ENCODE measurements at regions not wholly inside any gene's neighbourhood (a gene's known extent, or its start where the extent isn't known, plus 50 kb on each side); places are given as distances from the start of the nearest gene placed in this dataset.
A peak's percentile ranks its signal among the peaks of the same experiment; 100 is the strongest.
"Not testable (repeated sequence)": the region's sequence is repeated elsewhere in the genome, so short reads cannot be mapped to it uniquely, and the experiment has no call there.

GRCh38 chr14:65835501-65835900 is 423.0 kb downstream of the FUT8 start:
- intact Hi-C loops (cut with micrococcal nuclease), result no loop called here
- no peaks in the 10 kb centered on the region for H3K9me3 Mint-ChIP-seq
- CTCF ChIA-PET, result interaction anchor here (0.9 to 1.6 kb wide), 2 partner anchors 9 to 11 kb away, joined by 4 to 8 read pairs; no protein-coding TSS in a partner anchor

GRCh38 chr14:65838565-65838964 is 426.0 kb downstream of the FUT8 start:
- POLR2A ChIA-PET, result no interaction called here

More at GRCh38 chr14:65835501-65835900, 423.0 kb downstream of the FUT8 start:
- no peak for DNase-seq
- H3K36me3 Mint-ChIP-seq, result no peaks in the 10 kb centered on the region
- POLR2A ChIA-PET, result no interaction called here
- no peaks in the 10 kb centered on the region for H3K27me3 Mint-ChIP-seq
- no peak overlapping the region for H3K4me3 Mint-ChIP-seq
- H3K27ac Mint-ChIP-seq, result no peak overlapping the region
- H3K4me1 Mint-ChIP-seq (ENCODE audit: low read depth), result peaks cover 41% of the 10 kb centered on the region

GRCh38 chr14:65840118-65840751 is 427.7 kb downstream of the FUT8 start:
- DNase-seq, result no peak
- intact Hi-C loops (cut with micrococcal nuclease), result loop anchor here (10.0 kb wide), 1 partner anchor 855 kb away; the partner anchor contains the start of gene FNTB
- no peaks in the 10 kb centered on the region for H3K27me3 Mint-ChIP-seq
- H3K4me3 Mint-ChIP-seq, result no peak overlapping the region
- no peaks in the 10 kb centered on the region for H3K9me3 Mint-ChIP-seq
- POLR2A ChIA-PET, result no interaction called here
- peaks cover 47% of the 10 kb centered on the region for H3K4me1 Mint-ChIP-seq (ENCODE audit: low read depth)
- no peaks in the 10 kb centered on the region for H3K36me3 Mint-ChIP-seq
- H3K27ac Mint-ChIP-seq, result no peak overlapping the region
- CTCF ChIA-PET, result interaction anchor here (0.5 to 1.5 kb wide), 3 partner anchors 16 to 1644 kb away, joined by 3 to 10 read pairs (median 4); no protein-coding TSS in a partner anchor

More at GRCh38 chr14:65838565-65838964, 426.0 kb downstream of the FUT8 start:
- CTCF ChIA-PET, result no interaction called here
- Mint-ChIP-seq H3K36me3 (no peaks in the 10 kb centered on the region), H3K27ac (no peak overlapping the region), H3K27me3 (no peaks in the 10 kb centered on the region), H3K9me3 (no peaks in the 10 kb centered on the region), H3K4me1 (ENCODE audit: low read depth) (peaks cover 41% of the 10 kb centered on the region), H3K4me3 (no peak overlapping the region)
- DNase-seq, result no peak
- intact Hi-C loops (cut with micrococcal nuclease), result no loop called here

- DNase-seq, result no peak
- H3K4me1 Mint-ChIP-seq (ENCODE audit: low read depth), result peaks cover 49% of the 10 kb centered on the region
- H3K27ac Mint-ChIP-seq, result no peak overlapping the region
- H3K36me3 Mint-ChIP-seq, result no peaks in the 10 kb centered on the region
- POLR2A ChIA-PET, result no interaction called here
- no peaks in the 10 kb centered on the region for H3K9me3 Mint-ChIP-seq
- no peak overlapping the region for H3K4me3 Mint-ChIP-seq
- no peaks in the 10 kb centered on the region for H3K27me3 Mint-ChIP-seq
- CTCF ChIA-PET, result interaction anchor here (0.5 to 1.5 kb wide), 2 partner anchors 120 to 1645 kb away, joined by 3 to 4 read pairs; no protein-coding TSS in a partner anchor
- intact Hi-C loops (cut with micrococcal nuclease), result loop anchor here (10.0 kb wide), 1 partner anchor 856 kb away; the partner anchor contains the start of gene FNTB
These were observed 428.3 kb downstream of the FUT8 start for GRCh38 chr14:65840786-65841185.

- CTCF ChIA-PET, result interaction anchor here (1.0 to 3.8 kb wide), 7 partner anchors 22 to 682 kb away, joined by 4 to 20 read pairs (median 5); no protein-coding TSS in a partner anchor
- POLR2A ChIA-PET, result interaction anchor here (0.5 to 1.5 kb wide), 7 partner anchors 32 to 435 kb away, joined by 3 to 8 read pairs (median 3); no protein-coding TSS in a partner anchor
- no peak for DNase-seq
- Mint-ChIP-seq H3K4me1 (ENCODE audit: low read depth) (peaks cover 62% of the 10 kb centered on the region), H3K4me3 (peak overlapping the region; percentile 5), H3K9me3 (peaks cover 7% of the 10 kb centered on the region), H3K27ac (peak overlapping the region; percentile 79), H3K27me3 (no peaks in the 10 kb centered on the region), H3K36me3 (no peaks in the 10 kb centered on the region)
- intact Hi-C loops (cut with micrococcal nuclease), result loop anchor here (2.0 to 10.0 kb wide), 5 partner anchors 142 to 862 kb away; partner anchors contain the start of genes FNTB, FUT8 and MAX
These were observed 433.8 kb downstream of the FUT8 start for GRCh38 chr14:65846196-65846868.

GRCh38 chr14:65847075-65847847 is 434.7 kb downstream of the FUT8 start:
- intact Hi-C loops (cut with micrococcal nuclease), result loop anchor here (1.0 to 10.0 kb wide), 7 partner anchors 81 to 862 kb away; partner anchors contain the start of genes FNTB, FUT8 and MAX
- Mint-ChIP-seq H3K4me3 (peak overlapping the region; percentile 22), H3K9me3 (peaks cover 11% of the 10 kb centered on the region), H3K27me3 (no peaks in the 10 kb centered on the region), H3K4me1 (ENCODE audit: low read depth) (peaks cover 66% of the 10 kb centered on the region), H3K27ac (peak overlapping the region; percentile 79), H3K36me3 (no peaks in the 10 kb centered on the region)
- CTCF ChIA-PET, result interaction anchor here (1.4 to 3.8 kb wide), 6 partner anchors 23 to 683 kb away, joined by 4 to 20 read pairs (median 6); no protein-coding TSS in a partner anchor
- peak; percentile 86 for DNase-seq
- POLR2A ChIA-PET, result interaction anchor here (0.7 to 1.5 kb wide), 6 partner anchors 31 to 436 kb away, joined by 3 to 8 read pairs (median 4); no protein-coding TSS in a partner anchor

GRCh38 chr14:65847931-65848330 is 435.4 kb downstream of the FUT8 start:
- peaks cover 62% of the 10 kb centered on the region for H3K4me1 Mint-ChIP-seq (ENCODE audit: low read depth)
- intact Hi-C loops (cut with micrococcal nuclease), result loop anchor here (1.0 to 10.0 kb wide), 7 partner anchors 80 to 863 kb away; partner anchors contain the start of genes FNTB, FUT8 and MAX
- POLR2A ChIA-PET, H3K4me3 Mint-ChIP-seq, H3K36me3 Mint-ChIP-seq, DNase-seq, H3K27ac Mint-ChIP-seq, H3K27me3 Mint-ChIP-seq: not testable (repeated sequence)
- H3K9me3 Mint-ChIP-seq, result peaks cover 11% of the 10 kb centered on the region
- CTCF ChIA-PET, result interaction anchor here (1.4 to 3.8 kb wide), 4 partner anchors 23 to 436 kb away, joined by 4 to 20 read pairs (median 13); no protein-coding TSS in a partner anchor

- Mint-ChIP-seq H3K9me3 (peaks cover 11% of the 10 kb centered on the region), H3K27ac (no peak overlapping the region), H3K36me3 (no peaks in the 10 kb centered on the region), H3K27me3 (no peaks in the 10 kb centered on the region), H3K4me1 (ENCODE audit: low read depth) (peaks cover 54% of the 10 kb centered on the region), H3K4me3 (no peak overlapping the region)
- intact Hi-C loops (cut with micrococcal nuclease), result loop anchor here (5.0 to 10.0 kb wide), 2 partner anchors 747 to 864 kb away; partner anchors contain the start of genes FNTB and MAX
- POLR2A ChIA-PET, result interaction anchor here (0.6 kb wide), 1 partner anchor 562 kb away, joined by 3 read pairs; no protein-coding TSS in a partner anchor
- DNase-seq, result no peak
- CTCF ChIA-PET, result no interaction called here
These were observed 436.6 kb downstream of the FUT8 start for GRCh38 chr14:65849091-65849490.

- intact Hi-C loops (cut with micrococcal nuclease), result loop anchor here (5.0 to 10.0 kb wide), 2 partner anchors 747 to 865 kb away; partner anchors contain the start of genes FNTB and MAX
- peaks cover 13% of the 10 kb centered on the region for H3K9me3 Mint-ChIP-seq
- POLR2A ChIA-PET, result interaction anchor here (0.6 kb wide), 1 partner anchor 562 kb away, joined by 3 read pairs; no protein-coding TSS in a partner anchor
- H3K36me3 Mint-ChIP-seq, result no peaks in the 10 kb centered on the region
- H3K27me3 Mint-ChIP-seq, result no peaks in the 10 kb centered on the region
- peaks cover 51% of the 10 kb centered on the region for H3K4me1 Mint-ChIP-seq (ENCODE audit: low read depth)
- no peak overlapping the region for H3K27ac Mint-ChIP-seq
- CTCF ChIA-PET, result no interaction called here
- H3K4me3 Mint-ChIP-seq, result no peak overlapping the region
- no peak for DNase-seq
These were observed 437.0 kb downstream of the FUT8 start for GRCh38 chr14:65849558-65849957.

- ChIA-PET POLR2A (no interaction called here), CTCF (interaction anchor here (0.5 to 1.0 kb wide), 4 partner anchors 67 to 435 kb away, joined by 3 read pairs; no protein-coding TSS in a partner anchor)
- H3K4me1 Mint-ChIP-seq (ENCODE audit: low read depth), result peaks cover 49% of the 10 kb centered on the region
- H3K4me3 Mint-ChIP-seq, result no peak overlapping the region
- H3K27ac Mint-ChIP-seq, result peak overlapping the region; percentile 73
- peak; percentile 79 for DNase-seq
- H3K27me3 Mint-ChIP-seq, result no peaks in the 10 kb centered on the region
- intact Hi-C loops (cut with micrococcal nuclease), result loop anchor here (1.0 to 2.0 kb wide), 4 partner anchors 29 to 436 kb away; no protein-coding TSS in a partner anchor
- H3K36me3 Mint-ChIP-seq, result no peaks in the 10 kb centered on the region
- peaks cover 13% of the 10 kb centered on the region for H3K9me3 Mint-ChIP-seq
These were observed 438.1 kb downstream of the FUT8 start for GRCh38 chr14:65850429-65851135.

GRCh38 chr14:65852689-65853088 is 440.2 kb downstream of the FUT8 start:
- intact Hi-C loops (cut with micrococcal nuclease), result no loop called here
- Mint-ChIP-seq H3K36me3 (peaks cover 2% of the 10 kb centered on the region), H3K4me1 (ENCODE audit: low read depth) (peaks cover 31% of the 10 kb centered on the region), H3K27me3 (no peaks in the 10 kb centered on the region), H3K27ac (no peak overlapping the region), H3K4me3 (no peak overlapping the region), H3K9me3 (peaks cover 16% of the 10 kb centered on the region)
- POLR2A ChIA-PET, result no interaction called here
- CTCF ChIA-PET, result interaction anchor here (1.4 kb wide), 1 partner anchor 97 kb away, joined by 3 read pairs; no protein-coding TSS in a partner anchor
- no peak for DNase-seq
